GM21723 (cell line): ENCODE measurements at regions not wholly inside any gene's neighbourhood (a gene's known extent, or its start where the extent isn't known, plus 50 kb on each side); places are given as distances from the start of the nearest gene placed in this dataset.

Experiments
- ATAC-seq: cut with Tn5 transposase; IDR thresholded peaks from one replicate; pipeline ENCODE4 v1.9.1; 2021; ENCODE audit warnings: mild to moderate bottlenecking, moderate library complexity; ENCODE audit not compliant: unreplicated experiment

- ATAC-seq: no peak
Measured at GRCh38 chr2:207256476-207257207, 90.9 kb upstream of the KLF7 start.

- no peak for ATAC-seq
Measured at GRCh38 chr2:207257251-207258250, 91.8 kb upstream of the KLF7 start.

- no peak for ATAC-seq
Measured at GRCh38 chr2:207258263-207258991, 92.7 kb upstream of the KLF7 start.

- no peak for ATAC-seq
Measured at GRCh38 chr2:207260021-207260420, 94.3 kb upstream of the KLF7 start.

GRCh38 chr2:207260947-207261346 lies 95.2 kb upstream of the KLF7 start:
- no peak for ATAC-seq

GRCh38 chr2:207264310-207264709 lies 98.6 kb upstream of the KLF7 start:
- no peak for ATAC-seq

GRCh38 chr2:207265332-207265731 lies 99.6 kb upstream of the KLF7 start:
- ATAC-seq: no peak

GRCh38 chr2:207265869-207266268 lies 100.1 kb upstream of the KLF7 start:
- no peak for ATAC-seq

GRCh38 chr2:207266648-207267047 lies 100.9 kb upstream of the KLF7 start:
- ATAC-seq: no peak

GRCh38 chr2:207269038-207269437 lies 103.3 kb upstream of the KLF7 start:
- no peak for ATAC-seq

- ATAC-seq: no peak
Measured at GRCh38 chr2:207274530-207275189, 108.9 kb upstream of the KLF7 start.

GRCh38 chr2:207275779-207276178 lies 110.0 kb upstream of the KLF7 start:
- ATAC-seq: no peak

GRCh38 chr2:207276248-207276647 lies 110.5 kb upstream of the KLF7 start:
- no peak for ATAC-seq

GRCh38 chr2:207276858-207277257 lies 111.1 kb upstream of the KLF7 start:
- no peak for ATAC-seq

GRCh38 chr2:207279520-207279919 lies 113.8 kb upstream of the KLF7 start:
- ATAC-seq: no peak

GRCh38 chr2:207281436-207281835 lies 115.7 kb upstream of the KLF7 start:
- no peak for ATAC-seq

GRCh38 chr2:207282916-207283315 lies 117.2 kb upstream of the KLF7 start:
- ATAC-seq: no peak

- no peak for ATAC-seq
Measured at GRCh38 chr2:207283356-207283755, 117.6 kb upstream of the KLF7 start.

GRCh38 chr2:207284556-207285472 lies 119.1 kb upstream of the KLF7 start:
- no peak for ATAC-seq

- ATAC-seq: no peak
Measured at GRCh38 chr2:207285473-207285815, 119.7 kb upstream of the KLF7 start.
